GM20431 (cell line): ENCODE measurements at regions not wholly inside any gene's neighbourhood (a gene's known extent, or its start where the extent isn't known, plus 50 kb on each side); places are given as distances from the start of the nearest gene placed in this dataset.

Experiments used
- in situ Hi-C: fragments of 300-500 bp; cut with MseI, MboI; formaldehyde crosslinking; loops from one replicate; pipeline ENCODE4 v1.15.0; 2020; ENCODE audit warnings: low sequenced_read_pairs; ENCODE audit not compliant: unreplicated experiment

GRCh38 chr6:14915888-14916832, 329.7 kb upstream of the JARID2 start:
- in situ Hi-C loops: no loop called here

GRCh38 chr6:14917109-14917910, 328.6 kb upstream of the JARID2 start:
- in situ Hi-C loops: no loop called here

GRCh38 chr6:14918200-14918907, 327.5 kb upstream of the JARID2 start:
- in situ Hi-C loops: no loop called here

GRCh38 chr6:14919038-14919670, 326.7 kb upstream of the JARID2 start:
- in situ Hi-C loops: no loop called here

- in situ Hi-C loops: no loop called here
These were observed 325.6 kb upstream of the JARID2 start for GRCh38 chr6:14920276-14920675.

GRCh38 chr6:14921170-14921569, 324.7 kb upstream of the JARID2 start:
- in situ Hi-C loops: no loop called here

GRCh38 chr6:14921878-14922671, 323.8 kb upstream of the JARID2 start:
- in situ Hi-C loops: no loop called here

- in situ Hi-C loops: no loop called here
These were observed 323.0 kb upstream of the JARID2 start for GRCh38 chr6:14922706-14923460.

- in situ Hi-C loops: no loop called here
These were observed 321.5 kb upstream of the JARID2 start for GRCh38 chr6:14924126-14925024.

- in situ Hi-C loops: no loop called here
These were observed 320.7 kb upstream of the JARID2 start for GRCh38 chr6:14925025-14925698.

- in situ Hi-C loops: no loop called here
These were observed 320.2 kb upstream of the JARID2 start for GRCh38 chr6:14925699-14926026.

- in situ Hi-C loops: no loop called here
These were observed 318.5 kb upstream of the JARID2 start for GRCh38 chr6:14927398-14927797.

- in situ Hi-C loops: no loop called here
These were observed 316.6 kb upstream of the JARID2 start for GRCh38 chr6:14929291-14929690.

GRCh38 chr6:14930366-14930989, 315.4 kb upstream of the JARID2 start:
- in situ Hi-C loops: no loop called here

GRCh38 chr6:14932485-14933182, 313.2 kb upstream of the JARID2 start:
- in situ Hi-C loops: no loop called here

- in situ Hi-C loops: no loop called here
These were observed 312.7 kb upstream of the JARID2 start for GRCh38 chr6:14933183-14933544.
